ENCODE measurements at regions not wholly inside any gene's neighbourhood (a gene's known extent, or its start where the extent isn't known, plus 50 kb on each side); places are given as distances from the start of the nearest gene placed in this dataset.

DNA sequence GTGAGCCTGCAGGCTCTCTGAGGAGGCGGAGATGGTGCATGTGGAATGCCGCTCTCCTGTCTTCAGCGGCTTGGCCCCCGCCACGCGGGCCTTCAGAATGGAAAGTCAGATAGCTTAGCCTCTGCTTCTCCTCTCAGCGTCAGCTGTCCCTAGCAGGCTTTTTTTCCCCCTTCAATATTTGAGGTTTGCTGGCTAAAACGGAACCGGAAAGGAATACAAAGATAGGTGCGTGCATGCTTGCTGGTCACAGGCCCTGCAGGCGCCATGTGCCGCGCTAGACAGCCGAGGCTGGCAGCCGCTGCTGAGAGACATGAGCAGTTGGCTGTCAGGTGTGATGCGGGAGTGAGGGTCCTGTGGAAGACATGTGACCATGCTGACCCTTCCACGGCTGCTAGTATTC lies 161.2 kb upstream of the COBL start:
- H3K4me1 Mint-ChIP-seq (ENCODE audit: low read depth, unreplicated experiment), result no peaks in the 10 kb centered on the region
- H3K27me3 Mint-ChIP-seq (ENCODE audit: insufficient read depth, unreplicated experiment), result peaks cover 2% of the 10 kb centered on the region
- H3K9me3 Mint-ChIP-seq (ENCODE audit: unreplicated experiment), result peaks cover 8% of the 10 kb centered on the region
- Histone ChIP-seq H3K9me3 (no peaks in the 10 kb centered on the region), H3K4me3 (ENCODE audit: low read depth, low read length) (no peak overlapping the region), H3K4me1 (no peaks in the 10 kb centered on the region), H3K27me3 (replicated peaks; ENCODE audit: control insufficient read depth, insufficient read depth, low read length) (no peaks in the 10 kb centered on the region), H3K36me3 (ENCODE audit: control insufficient read depth, insufficient read depth, low read length) (no peaks in the 10 kb centered on the region)
- intact Hi-C loops (cut with micrococcal nuclease; ENCODE audit: unreplicated experiment), result no loop called here
- H3K27ac Mint-ChIP-seq (ENCODE audit: unreplicated experiment), result no peak overlapping the region
- BruUV-seq (replicated peaks), result no TSS peak
- POLR2A ChIA-PET, result no interaction called here
- TF ChIP-seq, protein P1, sequence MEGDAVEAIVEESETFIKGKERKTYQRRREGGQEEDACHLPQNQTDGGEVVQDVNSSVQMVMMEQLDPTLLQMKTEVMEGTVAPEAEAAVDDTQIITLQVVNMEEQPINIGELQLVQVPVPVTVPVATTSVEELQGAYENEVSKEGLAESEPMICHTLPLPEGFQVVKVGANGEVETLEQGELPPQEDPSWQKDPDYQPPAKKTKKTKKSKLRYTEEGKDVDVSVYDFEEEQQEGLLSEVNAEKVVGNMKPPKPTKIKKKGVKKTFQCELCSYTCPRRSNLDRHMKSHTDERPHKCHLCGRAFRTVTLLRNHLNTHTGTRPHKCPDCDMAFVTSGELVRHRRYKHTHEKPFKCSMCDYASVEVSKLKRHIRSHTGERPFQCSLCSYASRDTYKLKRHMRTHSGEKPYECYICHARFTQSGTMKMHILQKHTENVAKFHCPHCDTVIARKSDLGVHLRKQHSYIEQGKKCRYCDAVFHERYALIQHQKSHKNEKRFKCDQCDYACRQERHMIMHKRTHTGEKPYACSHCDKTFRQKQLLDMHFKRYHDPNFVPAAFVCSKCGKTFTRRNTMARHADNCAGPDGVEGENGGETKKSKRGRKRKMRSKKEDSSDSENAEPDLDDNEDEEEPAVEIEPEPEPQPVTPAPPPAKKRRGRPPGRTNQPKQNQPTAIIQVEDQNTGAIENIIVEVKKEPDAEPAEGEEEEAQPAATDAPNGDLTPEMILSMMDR (IDR thresholded peaks at IDR 0.05; ENCODE audit: insufficient read depth in 1 of 2, low read depth in 1 of 2, low read length in 1 of 2, severe bottlenecking in 1 of 2, unreplicated experiment in 1 of 2), result no peak
- H3K36me3 Mint-ChIP-seq (ENCODE audit: insufficient read depth, unreplicated experiment), result no peaks in the 10 kb centered on the region
- CTCF ChIA-PET, result no interaction called here
- DNase-seq, result no peak
- H3K4me3 Mint-ChIP-seq (ENCODE audit: unreplicated experiment), result no peak overlapping the region

DNA sequence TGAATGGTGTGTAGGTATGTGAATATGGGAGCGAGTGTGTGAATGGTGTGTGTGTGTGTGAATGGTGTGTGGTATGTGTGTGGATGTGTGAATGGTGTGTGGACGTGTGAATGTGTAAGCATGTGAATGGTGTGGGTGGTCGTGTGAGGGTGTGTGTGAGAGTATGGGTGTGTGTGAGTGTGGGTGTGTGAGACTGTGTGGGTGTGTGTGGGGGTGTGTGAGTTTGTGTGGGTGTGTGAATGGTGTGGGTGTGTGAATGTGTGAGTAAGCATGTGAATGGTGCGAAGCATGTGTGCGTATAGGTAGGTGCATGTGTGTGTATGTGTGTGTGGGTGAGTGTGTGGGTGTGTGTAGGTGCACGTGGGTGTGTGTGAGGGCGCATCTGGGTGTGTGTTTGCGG lies 160.7 kb upstream of the COBL start:
- H3K36me3 Mint-ChIP-seq (ENCODE audit: insufficient read depth, unreplicated experiment), result no peaks in the 10 kb centered on the region
- peaks cover 8% of the 10 kb centered on the region for H3K9me3 Mint-ChIP-seq (ENCODE audit: unreplicated experiment)
- no peaks in the 10 kb centered on the region for H3K4me1 ChIP-seq
- H3K4me1 Mint-ChIP-seq (ENCODE audit: low read depth, unreplicated experiment), result no peaks in the 10 kb centered on the region
- H3K4me3 Mint-ChIP-seq (ENCODE audit: unreplicated experiment), result no peak overlapping the region
- H3K36me3 ChIP-seq (ENCODE audit: control insufficient read depth, insufficient read depth, low read length), result no peaks in the 10 kb centered on the region
- ChIA-PET POLR2A (no interaction called here), CTCF (no interaction called here)
- DNase-seq, result no peak
- H3K27me3 Mint-ChIP-seq (ENCODE audit: insufficient read depth, unreplicated experiment), result peaks cover 2% of the 10 kb centered on the region
- no peaks in the 10 kb centered on the region for H3K9me3 ChIP-seq
- TF ChIP-seq, protein P1 (IDR thresholded peaks at IDR 0.05; ENCODE audit: insufficient read depth in 1 of 2, low read depth in 1 of 2, low read length in 1 of 2, severe bottlenecking in 1 of 2, unreplicated experiment in 1 of 2), result no peak
- H3K27me3 ChIP-seq (replicated peaks; ENCODE audit: control insufficient read depth, insufficient read depth, low read length), result no peaks in the 10 kb centered on the region
- BruUV-seq (replicated peaks), result no TSS peak
- intact Hi-C loops (cut with micrococcal nuclease; ENCODE audit: unreplicated experiment), result no loop called here
- H3K4me3 ChIP-seq (ENCODE audit: low read depth, low read length), result no peak overlapping the region
- H3K27ac Mint-ChIP-seq (ENCODE audit: unreplicated experiment), result no peak overlapping the region

GRCh38 chr7:51476026-51476425 lies 159.4 kb upstream of the COBL start:
- no peak for DNase-seq
- H3K9me3 Mint-ChIP-seq (ENCODE audit: unreplicated experiment), result peaks cover 8% of the 10 kb centered on the region
- no peaks in the 10 kb centered on the region for H3K27me3 Mint-ChIP-seq (ENCODE audit: insufficient read depth, unreplicated experiment)
- H3K4me3 Mint-ChIP-seq (ENCODE audit: unreplicated experiment), result no peak overlapping the region
- intact Hi-C loops (cut with micrococcal nuclease; ENCODE audit: unreplicated experiment), result no loop called here
- CTCF ChIA-PET, result no interaction called here
- H3K4me1 Mint-ChIP-seq (ENCODE audit: low read depth, unreplicated experiment), result no peaks in the 10 kb centered on the region
- TF ChIP-seq, protein P1 (IDR thresholded peaks at IDR 0.05; ENCODE audit: insufficient read depth in 1 of 2, low read depth in 1 of 2, low read length in 1 of 2, severe bottlenecking in 1 of 2, unreplicated experiment in 1 of 2), result no peak
- H3K36me3 Mint-ChIP-seq (ENCODE audit: insufficient read depth, unreplicated experiment), result no peaks in the 10 kb centered on the region
- POLR2A ChIA-PET, result no interaction called here
- H3K36me3 ChIP-seq (ENCODE audit: control insufficient read depth, insufficient read depth, low read length), result no peaks in the 10 kb centered on the region
- no peak overlapping the region for H3K27ac Mint-ChIP-seq (ENCODE audit: unreplicated experiment)
- H3K4me1 ChIP-seq, result no peaks in the 10 kb centered on the region
- no TSS peak for BruUV-seq (replicated peaks)
- no peaks in the 10 kb centered on the region for H3K27me3 ChIP-seq (replicated peaks; ENCODE audit: control insufficient read depth, insufficient read depth, low read length)
- no peaks in the 10 kb centered on the region for H3K9me3 ChIP-seq
- H3K4me3 ChIP-seq (ENCODE audit: low read depth, low read length), result no peak overlapping the region

Measured in Caco-2 (cell line).